Epithelial cell of prostate (primary cell): ENCODE measurements at regions not wholly inside any gene's neighbourhood (a gene's known extent, or its start where the extent isn't known, plus 50 kb on each side); places are given as distances from the start of the nearest gene placed in this dataset.
"Not testable (repeated sequence)": the region's sequence is repeated elsewhere in the genome, so short reads cannot be mapped to it uniquely, and the experiment has no call there.

Experiments used
- DNase-seq: peaks from one replicate; pipeline ENCODE4 v3.0.0-alpha.2; 2011; ENCODE audit warnings: low read depth, low spot score
- H3K27ac ChIP-seq: fragments of 450-650 bp; 2 replicates; pipeline ENCODE4 v1.5.1; 2017; ENCODE audit warnings: mild to moderate bottlenecking

- DNase-seq: no peak
- H3K27ac ChIP-seq: no peak overlapping the region
Measured at GRCh38 chr14:105581551-105582341, 55.4 kb downstream of the TMEM121 start.

DNA sequence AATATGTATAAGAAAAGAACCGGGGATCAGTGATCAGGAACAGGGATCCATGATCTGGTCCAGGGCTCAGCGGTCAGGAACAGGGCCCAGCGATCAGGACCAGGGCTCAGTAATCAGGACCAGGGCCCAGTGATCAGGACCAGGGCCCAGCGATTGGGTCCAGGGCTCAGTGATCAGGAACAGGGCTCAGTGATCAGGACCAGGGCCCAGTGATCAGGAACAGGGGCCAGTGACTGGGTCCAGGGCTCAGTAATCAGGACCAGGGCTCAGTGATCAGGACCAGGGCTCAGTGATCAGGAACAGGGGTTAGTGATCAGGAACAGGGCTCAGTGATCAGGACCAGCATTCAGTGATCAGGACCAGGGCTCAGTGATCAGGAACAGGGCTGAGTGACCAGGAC lies 56.3 kb downstream of the TMEM121 start:
- DNase-seq: no peak
- no peak overlapping the region for H3K27ac ChIP-seq

DNA sequence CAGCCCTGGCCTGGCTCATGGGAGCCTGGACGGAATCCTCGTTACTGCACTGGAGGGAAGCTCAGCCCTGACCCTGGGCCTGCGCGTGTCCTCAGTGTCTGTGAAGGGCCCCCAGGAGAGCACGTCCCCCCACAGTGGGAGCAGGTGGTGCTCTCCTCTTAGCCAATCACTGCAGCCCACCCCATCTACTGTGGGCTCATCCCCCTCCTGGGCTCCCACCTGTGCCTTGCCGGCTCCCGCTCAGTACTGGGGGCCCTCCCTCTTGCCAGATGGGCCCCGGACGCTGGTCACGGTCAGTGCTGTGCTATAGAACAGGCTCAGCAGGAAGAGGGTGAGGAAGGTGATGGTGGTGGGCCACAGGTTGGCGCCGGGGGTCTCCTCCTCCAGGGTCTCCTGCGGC lies 57.5 kb downstream of the TMEM121 start:
- H3K27ac ChIP-seq, DNase-seq: not testable (repeated sequence)

- DNase-seq, H3K27ac ChIP-seq: not testable (repeated sequence)
Measured at GRCh38 chr14:105585290-105585689, 58.9 kb downstream of the TMEM121 start.

- H3K27ac ChIP-seq, DNase-seq: not testable (repeated sequence)
Measured at GRCh38 chr14:105585722-105586121, 59.3 kb downstream of the TMEM121 start.

GRCh38 chr14:105586144-105586872 lies 59.9 kb downstream of the TMEM121 start:
- DNase-seq, H3K27ac ChIP-seq: not testable (repeated sequence)

DNA sequence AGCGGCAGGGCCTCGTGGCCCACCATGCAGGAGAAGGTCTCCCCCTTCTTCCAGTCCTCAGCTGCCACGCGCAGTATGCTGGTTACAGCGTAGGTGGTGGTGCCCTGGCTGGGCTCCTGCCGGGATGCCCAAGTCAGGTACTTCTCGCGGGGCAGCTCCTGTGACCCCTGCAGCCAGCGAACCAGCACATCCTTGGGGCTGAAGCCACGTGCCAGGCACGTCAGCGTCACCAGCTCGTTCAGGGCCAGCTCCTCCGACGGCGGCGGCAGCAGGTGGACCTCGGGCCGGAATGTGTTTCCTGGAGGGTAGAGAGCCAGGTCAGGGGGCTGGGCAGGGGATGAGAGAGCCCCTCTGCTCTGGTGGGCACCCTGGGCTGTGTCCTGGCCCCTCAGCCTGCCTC lies 60.7 kb downstream of the TMEM121 start:
- H3K27ac ChIP-seq, DNase-seq: not testable (repeated sequence)

GRCh38 chr14:105587482-105588235 lies 61.3 kb downstream of the TMEM121 start:
- DNase-seq, H3K27ac ChIP-seq: not testable (repeated sequence)

DNA sequence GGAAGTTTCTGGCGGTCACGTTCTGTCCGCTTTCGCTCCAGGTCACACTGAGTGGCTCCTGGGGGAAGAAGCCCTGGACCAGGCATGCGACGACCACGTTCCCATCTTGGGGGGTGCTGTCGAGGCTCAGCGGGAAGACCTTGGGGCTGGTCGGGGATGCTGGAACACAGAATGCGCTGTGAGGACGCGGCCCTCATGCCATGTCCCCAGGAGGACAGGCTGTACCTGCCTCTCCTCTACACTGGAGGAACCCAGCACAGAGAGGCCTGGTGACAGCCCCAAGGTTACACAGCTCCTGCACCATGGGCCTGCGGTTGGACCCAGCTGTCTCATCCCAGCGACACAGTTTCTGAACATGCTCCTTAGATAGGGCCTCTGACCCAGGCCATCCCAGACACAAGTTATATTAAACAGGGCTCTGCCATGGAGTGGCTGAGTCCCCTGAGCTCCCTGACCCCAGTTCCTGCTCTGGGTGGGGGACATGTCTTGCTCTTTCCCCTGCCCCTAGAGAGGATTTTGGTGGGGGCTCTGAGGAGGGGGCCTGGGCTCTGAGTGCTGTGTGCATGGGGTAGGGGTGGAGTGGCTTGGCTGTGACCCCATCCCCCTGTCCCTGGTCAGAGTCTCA lies 62.0 kb downstream of the TMEM121 start:
- DNase-seq: no peak
- no peak overlapping the region for H3K27ac ChIP-seq

- no peak overlapping the region for H3K27ac ChIP-seq
- no peak for DNase-seq
Measured at GRCh38 chr14:105589161-105589925, 63.0 kb downstream of the TMEM121 start.

- DNase-seq, H3K27ac ChIP-seq: not testable (repeated sequence)
Measured at GRCh38 chr14:105589926-105590185, 63.5 kb downstream of the TMEM121 start.

- H3K27ac ChIP-seq: no peak overlapping the region
- no peak for DNase-seq
Measured at GRCh38 chr14:105591052-105591451, 64.7 kb downstream of the TMEM121 start.

- H3K27ac ChIP-seq, DNase-seq: not testable (repeated sequence)
Measured at GRCh38 chr14:105591792-105592341, 65.5 kb downstream of the TMEM121 start.

GRCh38 chr14:105592646-105593045 lies 66.3 kb downstream of the TMEM121 start:
- H3K27ac ChIP-seq, DNase-seq: not testable (repeated sequence)

- not testable (repeated sequence) for H3K27ac ChIP-seq, DNase-seq
Measured at GRCh38 chr14:105595346-105595745, 69.0 kb downstream of the TMEM121 start.

- H3K27ac ChIP-seq, DNase-seq: not testable (repeated sequence)
Measured at GRCh38 chr14:105596374-105596773, 70.0 kb downstream of the TMEM121 start.

- not testable (repeated sequence) for DNase-seq, H3K27ac ChIP-seq
Measured at GRCh38 chr14:105598040-105598763, 71.8 kb downstream of the TMEM121 start.

DNA sequence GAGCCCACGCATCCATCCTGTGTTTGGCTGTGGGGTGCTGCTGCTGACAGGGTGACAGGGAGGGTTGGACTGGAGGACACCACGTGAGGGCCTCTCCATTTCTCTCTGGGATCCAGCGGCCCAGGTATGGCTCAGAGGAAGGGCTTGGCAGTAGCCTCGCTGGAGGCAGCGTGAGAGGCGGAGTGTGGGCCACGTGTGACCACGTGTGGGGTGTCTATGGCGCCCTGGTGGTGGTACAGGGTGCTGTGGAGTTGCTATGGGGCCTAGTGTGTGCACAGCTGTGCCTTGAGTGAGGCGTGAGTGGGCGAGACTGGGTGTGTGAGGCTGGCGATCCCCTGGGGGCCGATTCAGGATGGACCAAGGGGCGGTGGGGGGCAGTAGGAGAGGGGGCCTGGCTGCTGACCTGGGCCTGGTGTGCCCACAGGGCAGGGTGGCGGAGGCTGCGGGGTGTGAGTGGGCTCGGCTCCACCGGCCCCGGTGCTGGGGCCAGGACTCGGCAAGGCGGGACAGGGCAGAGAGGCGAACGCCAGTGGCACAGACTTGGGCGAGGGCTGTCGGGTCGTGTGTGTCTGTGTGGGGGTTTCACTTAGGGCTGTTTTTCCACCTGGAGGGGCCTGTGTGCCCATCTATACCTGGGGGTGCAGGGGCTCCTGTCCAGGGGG lies 72.7 kb downstream of the TMEM121 start:
- not testable (repeated sequence) for DNase-seq, H3K27ac ChIP-seq
